Smooth muscle cell (in vitro differentiated cells): ENCODE measurements at regions not wholly inside any gene's neighbourhood (a gene's known extent, or its start where the extent isn't known, plus 50 kb on each side); places are given as distances from the start of the nearest gene placed in this dataset.
A peak's percentile ranks its signal among the peaks of the same experiment; 100 is the strongest.

Experiments used
- DNase-seq: peaks from one replicate; lab custom pipeline; 2025; ENCODE audit not compliant: unreplicated experiment; lab: John Stamatoyannopoulos, UW
- H2AFZ ChIP-seq: fragments of 200-600 bp; sonication (generic); 2 replicates; pipeline ENCODE4 v1.6.0; 2016; ENCODE audit warnings: antibody characterized with exemption, low read depth, mild to moderate bottlenecking
- H3F3A ChIP-seq: fragments of 200-600 bp; sonication (generic); 2 replicates; pipeline ENCODE4 v1.6.0; 2017; ENCODE audit warnings: antibody characterized with exemption, low read depth
- H3K27ac ChIP-seq: fragments of 200-600 bp; sonication (generic); 2 replicates; pipeline ENCODE4 v1.5.1; 2016; ENCODE audit warnings: low read depth, mild to moderate bottlenecking
- H3K27me3 ChIP-seq: fragments of 200-600 bp; sonication (generic); 2 replicates; pipeline ENCODE4 v1.6.1; 2016; ENCODE audit warnings: low read depth, mild to moderate bottlenecking
- H3K36me3 ChIP-seq: fragments of 200-600 bp; sonication (generic); 2 replicates; pipeline ENCODE4 v1.5.1; 2016; ENCODE audit warnings: low read depth
- H3K4me1 ChIP-seq: fragments of 200-600 bp; sonication (generic); 2 replicates; pipeline ENCODE4 v1.5.1; 2016; ENCODE audit warnings: low read depth
- H3K4me2 ChIP-seq: fragments of 200-600 bp; sonication (generic); 2 replicates; pipeline ENCODE4 v1.6.0; 2016; ENCODE audit warnings: mild to moderate bottlenecking
- H3K4me3 ChIP-seq: fragments of 200-600 bp; sonication (generic); 2 replicates; pipeline ENCODE4 v1.5.1; 2016; ENCODE audit warnings: mild to moderate bottlenecking
- H3K79me2 ChIP-seq: fragments of 200-600 bp; sonication (generic); 2 replicates; pipeline ENCODE4 v1.6.0; 2016; ENCODE audit warnings: low read depth, mild to moderate bottlenecking
- H3K9ac ChIP-seq: fragments of 200-600 bp; sonication (generic); 2 replicates; pipeline ENCODE4 v1.6.0; 2016; ENCODE audit warnings: low read depth
- H3K9me3 ChIP-seq: fragments of 200-600 bp; sonication (generic); replicated peaks from 2 replicates; pipeline ENCODE4 v1.5.1; 2016; ENCODE audit warnings: low read depth
- H4K20me1 ChIP-seq: fragments of 200-600 bp; sonication (generic); 2 replicates; pipeline ENCODE4 v1.6.0; 2016; ENCODE audit warnings: low read depth
- CTCF ChIP-seq: fragments of 200-600 bp; sonication (generic); IDR thresholded peaks from 2 replicates; pipeline ENCODE4 v1.5.1; 2017; ENCODE audit warnings: borderline replicate concordance, mild to moderate bottlenecking, antibody characterized with exemption; ENCODE audit not compliant: insufficient read depth, poor library complexity, severe bottlenecking
- WGBS: methylation state at CpG from one replicate; pipeline ENCODE4 v1.1.7; 2016; ENCODE audit warnings: low lambda C conversion rate; 5-methylcytosine and 5-hydroxymethylcytosine counted together

- H4K20me1 ChIP-seq = no peaks in the 10 kb centered on the region
- H3K79me2 ChIP-seq = no peaks in the 10 kb centered on the region
- H3K4me1 ChIP-seq = peaks cover 21% of the 10 kb centered on the region
- no peak for DNase-seq
- TF ChIP-seq CTCF = no peak
- 96% methylated on average over 8 of the region's 8 CpGs for WGBS
- no peaks in the 10 kb centered on the region for H3K27me3 ChIP-seq
- H3K27ac ChIP-seq = no peak overlapping the region
- H3F3A ChIP-seq = peaks cover 10% of the 10 kb centered on the region
- no peaks in the 10 kb centered on the region for H3K36me3 ChIP-seq
- no peak overlapping the region for H3K4me3 ChIP-seq
- no peak overlapping the region for H2AFZ ChIP-seq
- no peak overlapping the region for H3K9ac ChIP-seq
- no peak overlapping the region for H3K4me2 ChIP-seq
- no peaks in the 10 kb centered on the region for H3K9me3 ChIP-seq
Measured at GRCh38 chr12:124658806-124659402, 91.5 kb upstream of the NCOR2 start.

GRCh38 chr12:124658302-124658701, 90.9 kb upstream of the NCOR2 start:
- H4K20me1 ChIP-seq = no peaks in the 10 kb centered on the region
- no peak overlapping the region for H3K4me2 ChIP-seq
- no peaks in the 10 kb centered on the region for H3K9me3 ChIP-seq
- no peak overlapping the region for H3K4me3 ChIP-seq
- peaks cover 6% of the 10 kb centered on the region for H3F3A ChIP-seq
- H3K4me1 ChIP-seq = peaks cover 15% of the 10 kb centered on the region
- H3K9ac ChIP-seq = no peak overlapping the region
- 85% methylated on average over 4 of the region's 4 CpGs for WGBS
- TF ChIP-seq CTCF = no peak
- H3K79me2 ChIP-seq = no peaks in the 10 kb centered on the region
- DNase-seq = no peak
- H3K27me3 ChIP-seq = no peaks in the 10 kb centered on the region
- H3K27ac ChIP-seq = no peak overlapping the region
- H2AFZ ChIP-seq = no peak overlapping the region
- no peaks in the 10 kb centered on the region for H3K36me3 ChIP-seq

GRCh38 chr12:124656947-124657434, 89.6 kb upstream of the NCOR2 start:
- H3K4me2 ChIP-seq = no peak overlapping the region
- DNase-seq = no peak
- H4K20me1 ChIP-seq = no peaks in the 10 kb centered on the region
- peaks cover 15% of the 10 kb centered on the region for H3K4me1 ChIP-seq
- H3K36me3 ChIP-seq = no peaks in the 10 kb centered on the region
- 70% methylated on average over 8 of the region's 8 CpGs for WGBS
- no peak overlapping the region for H3K4me3 ChIP-seq
- TF ChIP-seq CTCF = no peak
- H3K9ac ChIP-seq = no peak overlapping the region
- H3K9me3 ChIP-seq = no peaks in the 10 kb centered on the region
- no peaks in the 10 kb centered on the region for H3K79me2 ChIP-seq
- peak overlapping the region; percentile 87 for H3K27ac ChIP-seq
- H3F3A ChIP-seq = no peaks in the 10 kb centered on the region
- no peaks in the 10 kb centered on the region for H3K27me3 ChIP-seq
- no peak overlapping the region for H2AFZ ChIP-seq
